ENCODE measurements at regions not wholly inside any gene's neighbourhood (a gene's known extent, or its start where the extent isn't known, plus 50 kb on each side); places are given as distances from the start of the nearest gene placed in this dataset.

GRCh38 chr5:62065050-62065449, 241.0 kb upstream of the KIF2A start:
- H3K4me1 ChIP-seq (ENCODE audit: control insufficient read depth, low read length) = no peaks in the 10 kb centered on the region
- no peaks in the 10 kb centered on the region for H3F3A ChIP-seq (ENCODE audit: control insufficient read depth, insufficient read depth)
- no peak overlapping the region for H3K4me2 ChIP-seq (ENCODE audit: low read length)

GRCh38 chr5:62066761-62067277, 239.2 kb upstream of the KIF2A start:
- Histone ChIP-seq H3K79me2 (ENCODE audit: control insufficient read depth, low read length) (no peaks in the 10 kb centered on the region), H3K36me3 (ENCODE audit: control insufficient read depth, low read length) (no peaks in the 10 kb centered on the region), H3K4me3 (ENCODE audit: low read length) (no peak overlapping the region), H3K27ac (ENCODE audit: low read depth, low read length) (no peak overlapping the region), H3F3A (ENCODE audit: control insufficient read depth, insufficient read depth) (no peaks in the 10 kb centered on the region), H3K9me2 (replicated peaks; ENCODE audit: control insufficient read depth, low read length) (no peaks in the 10 kb centered on the region), H3K9me3 (ENCODE audit: control insufficient read depth, insufficient read depth, low read length) (no peaks in the 10 kb centered on the region), H3K4me1 (ENCODE audit: control insufficient read depth, low read length) (no peaks in the 10 kb centered on the region), H3K4me2 (ENCODE audit: low read length) (no peak overlapping the region), H4K20me1 (ENCODE audit: control insufficient read depth, insufficient read depth, low read depth, low read length) (no peaks in the 10 kb centered on the region), H3K27me3 (ENCODE audit: control insufficient read depth, low read length) (no peaks in the 10 kb centered on the region)
- TF ChIP-seq EZH2phosphoT487 (IDR thresholded peaks at IDR 0.05; ENCODE audit: borderline replicate concordance, low read length) (no peak), CTCF (IDR thresholded peaks at IDR 0.05; ENCODE audit: low read depth, low read length, poor library complexity, severe bottlenecking) (no peak)

More at GRCh38 chr5:62065050-62065449, 241.0 kb upstream of the KIF2A start:
- H3K4me3 ChIP-seq (ENCODE audit: low read length) = no peak overlapping the region
- TF ChIP-seq EZH2phosphoT487 (IDR thresholded peaks at IDR 0.05; ENCODE audit: borderline replicate concordance, low read length) = no peak
- TF ChIP-seq CTCF (IDR thresholded peaks at IDR 0.05; ENCODE audit: low read depth, low read length, poor library complexity, severe bottlenecking) = no peak
- no peaks in the 10 kb centered on the region for H3K79me2 ChIP-seq (ENCODE audit: control insufficient read depth, low read length)
- H3K9me3 ChIP-seq (ENCODE audit: control insufficient read depth, insufficient read depth, low read length) = no peaks in the 10 kb centered on the region
- no peaks in the 10 kb centered on the region for H3K9me2 ChIP-seq (replicated peaks; ENCODE audit: control insufficient read depth, low read length)
- no peaks in the 10 kb centered on the region for H3K36me3 ChIP-seq (ENCODE audit: control insufficient read depth, low read length)
- no peaks in the 10 kb centered on the region for H4K20me1 ChIP-seq (ENCODE audit: control insufficient read depth, insufficient read depth, low read depth, low read length)
- no peak overlapping the region for H3K27ac ChIP-seq (ENCODE audit: low read depth, low read length)
- no peaks in the 10 kb centered on the region for H3K27me3 ChIP-seq (ENCODE audit: control insufficient read depth, low read length)

GRCh38 chr5:62068554-62068953, 237.5 kb upstream of the KIF2A start:
- H3K27me3 ChIP-seq (ENCODE audit: control insufficient read depth, low read length) = no peaks in the 10 kb centered on the region

More at GRCh38 chr5:62068554-62068953, 237.5 kb upstream of the KIF2A start:
- H4K20me1 ChIP-seq (ENCODE audit: control insufficient read depth, insufficient read depth, low read depth, low read length) = no peaks in the 10 kb centered on the region
- H3K79me2 ChIP-seq (ENCODE audit: control insufficient read depth, low read length) = no peaks in the 10 kb centered on the region
- no peaks in the 10 kb centered on the region for H3K4me1 ChIP-seq (ENCODE audit: control insufficient read depth, low read length)
- no peak overlapping the region for H3K27ac ChIP-seq (ENCODE audit: low read depth, low read length)
- no peaks in the 10 kb centered on the region for H3K9me2 ChIP-seq (replicated peaks; ENCODE audit: control insufficient read depth, low read length)
- no peaks in the 10 kb centered on the region for H3F3A ChIP-seq (ENCODE audit: control insufficient read depth, insufficient read depth)
- H3K9me3 ChIP-seq (ENCODE audit: control insufficient read depth, insufficient read depth, low read length) = no peaks in the 10 kb centered on the region
- no peak for TF ChIP-seq EZH2phosphoT487 (IDR thresholded peaks at IDR 0.05; ENCODE audit: borderline replicate concordance, low read length)
- TF ChIP-seq CTCF (IDR thresholded peaks at IDR 0.05; ENCODE audit: low read depth, low read length, poor library complexity, severe bottlenecking) = no peak
- no peak overlapping the region for H3K4me2 ChIP-seq (ENCODE audit: low read length)
- H3K4me3 ChIP-seq (ENCODE audit: low read length) = no peak overlapping the region
- H3K36me3 ChIP-seq (ENCODE audit: control insufficient read depth, low read length) = no peaks in the 10 kb centered on the region

Data from DOHH2 (cell line).